WTC11 (cell line): ENCODE measurements at regions not wholly inside any gene's neighbourhood (a gene's known extent, or its start where the extent isn't known, plus 50 kb on each side); places are given as distances from the start of the nearest gene placed in this dataset.

Experiments used
- ATAC-seq: fragments of 200-7000 bp; cut with Tn5 transposase; 2 replicates; pipeline ENCODE4 v1.10.0; 2021; ENCODE audit warnings: mild to moderate bottlenecking, moderate library complexity
- CTCF ChIA-PET: fragments of 300-600 bp; sonication (Branson Sonifier 250); formaldehyde crosslinking; loops from one replicate; lab custom pipeline; 2021; ENCODE audit warnings: antibody characterized with exemption; lab: Charles Lee
- POLR2A ChIA-PET: fragments of 350-600 bp; sonication (Branson Sonifier 250); formaldehyde crosslinking; loops from one replicate; lab custom pipeline; 2021; ENCODE audit warnings: antibody characterized with exemption; lab: Charles Lee
- DNase-seq: peaks from one replicate; pipeline ENCODE4 v3.0.0; 2021; ENCODE audit warnings: low spot score
- H3K27ac Mint-ChIP-seq: 2 replicates; pipeline ENCODE4 v1.8.0; 2021; ENCODE audit warnings: mixed read lengths
- H3K27me3 Mint-ChIP-seq: 2 replicates; pipeline ENCODE4 v1.8.0; 2021; ENCODE audit warnings: low read depth, mild to moderate bottlenecking, moderate library complexity, mixed read lengths
- H3K36me3 Mint-ChIP-seq: 2 replicates; pipeline ENCODE4 v1.8.0; 2021; ENCODE audit warnings: mixed read lengths
- H3K4me1 Mint-ChIP-seq: 2 replicates; pipeline ENCODE4 v1.8.0; 2022; ENCODE audit warnings: mixed read lengths
- H3K4me3 Mint-ChIP-seq: 2 replicates; pipeline ENCODE4 v1.8.0; 2021; ENCODE audit warnings: mild to moderate bottlenecking, moderate library complexity, mixed read lengths
- H3K9me3 Mint-ChIP-seq: 2 replicates; pipeline ENCODE4 v1.8.0; 2021; ENCODE audit warnings: mixed read lengths
- ETV6 ChIP-seq: sonication (generic); formaldehyde crosslinking; IDR thresholded peaks from 2 replicates; pipeline ENCODE4 v1.8.1; 2022; ENCODE audit warnings: mild to moderate bottlenecking, missing genetic modification reagents
- GRHL2 ChIP-seq: fragments of 250-450 bp; sonication (Bioruptor Pico); IDR thresholded peaks from 2 replicates; pipeline ENCODE4 v1.8.0; 2022; ENCODE audit warnings: mild to moderate bottlenecking, moderate library complexity; ENCODE audit not compliant: insufficient replicate concordance, severe bottlenecking
- IRF1 ChIP-seq: sonication (generic); formaldehyde crosslinking; IDR thresholded peaks from 2 replicates; pipeline ENCODE4 v1.8.0; 2023; ENCODE audit warnings: missing genetic modification reagents
- JAZF1 ChIP-seq: fragments of 250-450 bp; sonication (Bioruptor Pico); IDR thresholded peaks from 2 replicates; pipeline ENCODE4 v1.9.0; 2021; ENCODE audit warnings: moderate library complexity, mild to moderate bottlenecking, inconsistent platforms
- MXD4 ChIP-seq: fragments of 250-450 bp; sonication (Bioruptor Pico); IDR thresholded peaks from 2 replicates; pipeline ENCODE4 v1.8.0; 2021; ENCODE audit warnings: mild to moderate bottlenecking, moderate library complexity, borderline replicate concordance
- MYBL2 ChIP-seq: sonication (generic); formaldehyde crosslinking; IDR thresholded peaks from 2 replicates; pipeline ENCODE4 v1.8.1; 2023; ENCODE audit warnings: mild to moderate bottlenecking, moderate library complexity, missing genetic modification reagents
- SOX15 ChIP-seq: fragments of 250-450 bp; sonication (Bioruptor Pico); IDR thresholded peaks from 2 replicates; pipeline ENCODE4 v1.9.0; 2021; ENCODE audit warnings: mild to moderate bottlenecking
- SP1 ChIP-seq: sonication (generic); formaldehyde crosslinking; conservative IDR thresholded peaks from 2 replicates; pipeline ENCODE4 v1.8.1; 2022; ENCODE audit warnings: missing genetic modification reagents
- STAT6 ChIP-seq: sonication (generic); formaldehyde crosslinking; conservative IDR thresholded peaks from 2 replicates; pipeline ENCODE4 v1.8.1; 2023; ENCODE audit warnings: mild to moderate bottlenecking, low read depth, missing genetic modification reagents, moderate library complexity
- TEAD1 ChIP-seq: sonication (generic); formaldehyde crosslinking; IDR thresholded peaks from 2 replicates; pipeline ENCODE4 v1.8.0; 2022; ENCODE audit warnings: mild to moderate bottlenecking, missing genetic modification reagents
- TP53 ChIP-seq: sonication (generic); formaldehyde crosslinking; IDR thresholded peaks from 2 replicates; pipeline ENCODE4 v1.8.1; 2023; ENCODE audit warnings: mild to moderate bottlenecking, missing genetic modification reagents
- ZBTB43 ChIP-seq: sonication (generic); formaldehyde crosslinking; IDR thresholded peaks from 2 replicates; pipeline ENCODE4 v1.8.1; 2023; ENCODE audit warnings: mild to moderate bottlenecking, missing genetic modification reagents
- ZNF263 ChIP-seq: sonication (generic); formaldehyde crosslinking; IDR thresholded peaks from 2 replicates; pipeline ENCODE4 v1.8.1; 2022; ENCODE audit warnings: low read depth, mild to moderate bottlenecking, moderate library complexity, missing genetic modification reagents
- ZNF281 ChIP-seq: sonication (generic); formaldehyde crosslinking; IDR thresholded peaks from 2 replicates; pipeline ENCODE4 v1.8.0; 2023; ENCODE audit warnings: mild to moderate bottlenecking, missing genetic modification reagents
- TF ChIP-seq, protein P1 (sequence below): sonication (generic); formaldehyde crosslinking; IDR thresholded peaks from 2 replicates; pipeline ENCODE4 v1.8.1; 2023; ENCODE audit warnings: mild to moderate bottlenecking, missing genetic modification reagents, moderate library complexity
- TF ChIP-seq, protein P2 (sequence below): sonication (generic); formaldehyde crosslinking; IDR thresholded peaks from 2 replicates; pipeline ENCODE4 v1.8.0; 2022; ENCODE audit warnings: missing genetic modification reagents
- TF ChIP-seq, protein P3 (sequence below): fragments of 250-450 bp; sonication (Bioruptor Pico); IDR thresholded peaks from 2 replicates; pipeline ENCODE4 v2.1.2; 2022; ENCODE audit warnings: mild to moderate bottlenecking, moderate library complexity

DNA sequence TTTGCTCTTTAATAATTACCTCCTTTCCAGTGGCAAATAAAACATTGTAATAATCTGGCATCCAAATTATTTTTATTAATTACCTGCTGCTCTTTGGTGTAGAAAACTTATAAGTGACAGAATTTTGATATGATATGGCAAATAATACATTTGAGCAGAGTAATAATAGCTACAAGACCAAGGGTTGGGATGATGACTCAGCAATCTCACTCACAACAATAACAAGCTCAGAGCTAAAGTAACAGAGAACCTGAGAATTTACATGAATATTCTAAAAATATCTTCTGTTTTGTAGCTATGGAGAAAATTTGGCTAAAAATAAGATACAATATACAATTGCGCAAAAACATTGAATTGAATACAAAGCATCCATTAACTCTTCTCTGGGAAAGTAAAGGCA is 480.8 kb upstream of the COBL start:
- POLR2A ChIA-PET = no interaction called here
- Mint-ChIP-seq H3K4me3 (no peak overlapping the region), H3K9me3 (peaks cover 17% of the 10 kb centered on the region), H3K36me3 (peaks cover 15% of the 10 kb centered on the region), H3K27ac (no peak overlapping the region), H3K27me3 (no peaks in the 10 kb centered on the region), H3K4me1 (no peaks in the 10 kb centered on the region; the same call in 1 of the 2 replicates)
- DNase-seq = no peak
- CTCF ChIA-PET = no interaction called here
- ATAC-seq = no peak
- TF ChIP-seq ZBTB43 (CRISPR knock-in tag) (no peak), TEAD1 (CRISPR knock-in tag) (no peak), IRF1 (no peak), GRHL2 (no peak)
- TF ChIP-seq, protein P1, sequence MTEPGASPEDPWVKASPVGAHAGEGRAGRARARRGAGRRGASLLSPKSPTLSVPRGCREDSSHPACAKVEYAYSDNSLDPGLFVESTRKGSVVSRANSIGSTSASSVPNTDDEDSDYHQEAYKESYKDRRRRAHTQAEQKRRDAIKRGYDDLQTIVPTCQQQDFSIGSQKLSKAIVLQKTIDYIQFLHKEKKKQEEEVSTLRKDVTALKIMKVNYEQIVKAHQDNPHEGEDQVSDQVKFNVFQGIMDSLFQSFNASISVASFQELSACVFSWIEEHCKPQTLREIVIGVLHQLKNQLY (CRISPR knock-in tag) = no peak

- H3K4me3 Mint-ChIP-seq = no peak overlapping the region
- H3K9me3 Mint-ChIP-seq = peaks cover 17% of the 10 kb centered on the region
- H3K27me3 Mint-ChIP-seq = no peaks in the 10 kb centered on the region
- no peak for ATAC-seq
- H3K27ac Mint-ChIP-seq = no peak overlapping the region
- no peak for DNase-seq
- ChIA-PET CTCF (interaction anchor here (0.5 kb wide), 1 partner anchor 85 kb away, joined by 3 read pairs; no protein-coding TSS in a partner anchor), POLR2A (no interaction called here)
- peaks cover 5% of the 10 kb centered on the region for H3K4me1 Mint-ChIP-seq
- H3K36me3 Mint-ChIP-seq = peaks cover 18% of the 10 kb centered on the region
- TF ChIP-seq TP53 = no peak
- no peak for TF ChIP-seq SOX15 (CRISPR knock-in tag)
- TF ChIP-seq JAZF1 = no peak
- TF ChIP-seq ZNF263 (CRISPR knock-in tag) = no peak
- no peak for TF ChIP-seq ZNF281 (CRISPR knock-in tag)
- no peak for TF ChIP-seq TEAD1 (CRISPR knock-in tag)
- TF ChIP-seq, protein P2, sequence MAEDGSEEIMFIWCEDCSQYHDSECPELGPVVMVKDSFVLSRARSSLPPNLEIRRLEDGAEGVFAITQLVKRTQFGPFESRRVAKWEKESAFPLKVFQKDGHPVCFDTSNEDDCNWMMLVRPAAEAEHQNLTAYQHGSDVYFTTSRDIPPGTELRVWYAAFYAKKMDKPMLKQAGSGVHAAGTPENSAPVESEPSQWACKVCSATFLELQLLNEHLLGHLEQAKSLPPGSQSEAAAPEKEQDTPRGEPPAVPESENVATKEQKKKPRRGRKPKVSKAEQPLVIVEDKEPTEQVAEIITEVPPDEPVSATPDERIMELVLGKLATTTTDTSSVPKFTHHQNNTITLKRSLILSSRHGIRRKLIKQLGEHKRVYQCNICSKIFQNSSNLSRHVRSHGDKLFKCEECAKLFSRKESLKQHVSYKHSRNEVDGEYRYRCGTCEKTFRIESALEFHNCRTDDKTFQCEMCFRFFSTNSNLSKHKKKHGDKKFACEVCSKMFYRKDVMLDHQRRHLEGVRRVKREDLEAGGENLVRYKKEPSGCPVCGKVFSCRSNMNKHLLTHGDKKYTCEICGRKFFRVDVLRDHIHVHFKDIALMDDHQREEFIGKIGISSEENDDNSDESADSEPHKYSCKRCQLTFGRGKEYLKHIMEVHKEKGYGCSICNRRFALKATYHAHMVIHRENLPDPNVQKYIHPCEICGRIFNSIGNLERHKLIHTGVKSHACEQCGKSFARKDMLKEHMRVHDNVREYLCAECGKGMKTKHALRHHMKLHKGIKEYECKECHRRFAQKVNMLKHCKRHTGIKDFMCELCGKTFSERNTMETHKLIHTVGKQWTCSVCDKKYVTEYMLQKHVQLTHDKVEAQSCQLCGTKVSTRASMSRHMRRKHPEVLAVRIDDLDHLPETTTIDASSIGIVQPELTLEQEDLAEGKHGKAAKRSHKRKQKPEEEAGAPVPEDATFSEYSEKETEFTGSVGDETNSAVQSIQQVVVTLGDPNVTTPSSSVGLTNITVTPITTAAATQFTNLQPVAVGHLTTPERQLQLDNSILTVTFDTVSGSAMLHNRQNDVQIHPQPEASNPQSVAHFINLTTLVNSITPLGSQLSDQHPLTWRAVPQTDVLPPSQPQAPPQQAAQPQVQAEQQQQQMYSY (CRISPR knock-in tag) = no peak
- no peak for TF ChIP-seq ETV6 (CRISPR knock-in tag)
- no peak for TF ChIP-seq STAT6
- TF ChIP-seq MYBL2 (CRISPR knock-in tag) = no peak
- no peak for TF ChIP-seq MXD4 (CRISPR knock-in tag)
- no peak for TF ChIP-seq SP1
- TF ChIP-seq, protein P3, sequence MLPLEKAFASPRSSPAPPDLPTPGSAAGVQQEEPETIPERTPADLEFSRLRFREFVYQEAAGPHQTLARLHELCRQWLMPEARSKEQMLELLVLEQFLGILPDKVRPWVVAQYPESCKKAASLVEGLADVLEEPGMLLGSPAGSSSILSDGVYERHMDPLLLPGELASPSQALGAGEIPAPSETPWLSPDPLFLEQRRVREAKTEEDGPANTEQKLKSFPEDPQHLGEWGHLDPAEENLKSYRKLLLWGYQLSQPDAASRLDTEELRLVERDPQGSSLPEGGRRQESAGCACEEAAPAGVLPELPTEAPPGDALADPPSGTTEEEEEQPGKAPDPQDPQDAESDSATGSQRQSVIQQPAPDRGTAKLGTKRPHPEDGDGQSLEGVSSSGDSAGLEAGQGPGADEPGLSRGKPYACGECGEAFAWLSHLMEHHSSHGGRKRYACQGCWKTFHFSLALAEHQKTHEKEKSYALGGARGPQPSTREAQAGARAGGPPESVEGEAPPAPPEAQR (CRISPR knock-in tag) = no peak
These were observed 476.2 kb upstream of the COBL start for GRCh38 chr7:51792796-51793195.
